ENCODE measurements at regions not wholly inside any gene's neighbourhood (a gene's known extent, or its start where the extent isn't known, plus 50 kb on each side); places are given as distances from the start of the nearest gene placed in this dataset.

- Histone ChIP-seq H3K4me2 (no peak overlapping the region), H3K4me1 (ENCODE audit: insufficient read depth) (no peaks in the 10 kb centered on the region), H3K79me2 (replicated peaks; ENCODE audit: insufficient read depth) (no peaks in the 10 kb centered on the region), H3K9me2 (ENCODE audit: insufficient read depth) (no peaks in the 10 kb centered on the region; the same call in 1 of the 2 replicates), H3K36me3 (ENCODE audit: insufficient read depth) (no peaks in the 10 kb centered on the region), H2AFZ (no peak overlapping the region), H3F3A (replicated peaks; ENCODE audit: low read depth) (no peaks in the 10 kb centered on the region), H3K27me3 (ENCODE audit: insufficient read depth) (no peaks in the 10 kb centered on the region), H3K4me3 (no peak overlapping the region), H3K27ac (ENCODE audit: low read depth) (no peak overlapping the region), H4K20me1 (replicated peaks; ENCODE audit: insufficient read depth) (no peaks in the 10 kb centered on the region)
- TF ChIP-seq, protein P1, sequence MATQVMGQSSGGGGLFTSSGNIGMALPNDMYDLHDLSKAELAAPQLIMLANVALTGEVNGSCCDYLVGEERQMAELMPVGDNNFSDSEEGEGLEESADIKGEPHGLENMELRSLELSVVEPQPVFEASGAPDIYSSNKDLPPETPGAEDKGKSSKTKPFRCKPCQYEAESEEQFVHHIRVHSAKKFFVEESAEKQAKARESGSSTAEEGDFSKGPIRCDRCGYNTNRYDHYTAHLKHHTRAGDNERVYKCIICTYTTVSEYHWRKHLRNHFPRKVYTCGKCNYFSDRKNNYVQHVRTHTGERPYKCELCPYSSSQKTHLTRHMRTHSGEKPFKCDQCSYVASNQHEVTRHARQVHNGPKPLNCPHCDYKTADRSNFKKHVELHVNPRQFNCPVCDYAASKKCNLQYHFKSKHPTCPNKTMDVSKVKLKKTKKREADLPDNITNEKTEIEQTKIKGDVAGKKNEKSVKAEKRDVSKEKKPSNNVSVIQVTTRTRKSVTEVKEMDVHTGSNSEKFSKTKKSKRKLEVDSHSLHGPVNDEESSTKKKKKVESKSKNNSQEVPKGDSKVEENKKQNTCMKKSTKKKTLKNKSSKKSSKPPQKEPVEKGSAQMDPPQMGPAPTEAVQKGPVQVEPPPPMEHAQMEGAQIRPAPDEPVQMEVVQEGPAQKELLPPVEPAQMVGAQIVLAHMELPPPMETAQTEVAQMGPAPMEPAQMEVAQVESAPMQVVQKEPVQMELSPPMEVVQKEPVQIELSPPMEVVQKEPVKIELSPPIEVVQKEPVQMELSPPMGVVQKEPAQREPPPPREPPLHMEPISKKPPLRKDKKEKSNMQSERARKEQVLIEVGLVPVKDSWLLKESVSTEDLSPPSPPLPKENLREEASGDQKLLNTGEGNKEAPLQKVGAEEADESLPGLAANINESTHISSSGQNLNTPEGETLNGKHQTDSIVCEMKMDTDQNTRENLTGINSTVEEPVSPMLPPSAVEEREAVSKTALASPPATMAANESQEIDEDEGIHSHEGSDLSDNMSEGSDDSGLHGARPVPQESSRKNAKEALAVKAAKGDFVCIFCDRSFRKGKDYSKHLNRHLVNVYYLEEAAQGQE (IDR thresholded peaks at IDR 0.05; ENCODE audit: unreplicated experiment), result no peak
- no peak for TF ChIP-seq EZH2phosphoT487 (IDR thresholded peaks at IDR 0.05; ENCODE audit: unreplicated experiment)
- TF ChIP-seq NANOG (IDR thresholded peaks at IDR 0.05; ENCODE audit: borderline replicate concordance), result no peak
- no peak for TF ChIP-seq EZH2 (IDR thresholded peaks at IDR 0.05; ENCODE audit: low read depth, unreplicated experiment)
- TF ChIP-seq ZNF462 (CRISPR knock-in tag; IDR thresholded peaks at IDR 0.05), result no peak
- TF ChIP-seq ZNF114 (CRISPR knock-in tag; IDR thresholded peaks at IDR 0.05), result no peak
- TF ChIP-seq JUNB (IDR thresholded peaks at IDR 0.05; ENCODE audit: unreplicated experiment), result no peak
- TF ChIP-seq CREB1 (CRISPR knock-in tag; IDR thresholded peaks at IDR 0.05; ENCODE audit: low read depth), result no peak
- TF ChIP-seq STAT1 (IDR thresholded peaks at IDR 0.05; ENCODE audit: unreplicated experiment), result no peak
- Mint-ChIP-seq H3K9me3 (no peaks in the 10 kb centered on the region), H3K27me3 (ENCODE audit: insufficient read depth, low read depth, poor library complexity) (no peaks in the 10 kb centered on the region), H3K4me1 (no peaks in the 10 kb centered on the region), H3K4me3 (no peak overlapping the region), H3K36me3 (ENCODE audit: low read depth) (no peaks in the 10 kb centered on the region), H3K27ac (no peak overlapping the region)
- no peak for ATAC-seq
- no peak for DNase-seq (ENCODE audit: low spot score)
Measured at GRCh38 chr4:43362875-43363636, 470.5 kb downstream of the GRXCR1 start.

All from GM23338 (cell line).